ENCODE measurements at regions not wholly inside any gene's neighbourhood (a gene's known extent, or its start where the extent isn't known, plus 50 kb on each side); places are given as distances from the start of the nearest gene placed in this dataset.

DNA sequence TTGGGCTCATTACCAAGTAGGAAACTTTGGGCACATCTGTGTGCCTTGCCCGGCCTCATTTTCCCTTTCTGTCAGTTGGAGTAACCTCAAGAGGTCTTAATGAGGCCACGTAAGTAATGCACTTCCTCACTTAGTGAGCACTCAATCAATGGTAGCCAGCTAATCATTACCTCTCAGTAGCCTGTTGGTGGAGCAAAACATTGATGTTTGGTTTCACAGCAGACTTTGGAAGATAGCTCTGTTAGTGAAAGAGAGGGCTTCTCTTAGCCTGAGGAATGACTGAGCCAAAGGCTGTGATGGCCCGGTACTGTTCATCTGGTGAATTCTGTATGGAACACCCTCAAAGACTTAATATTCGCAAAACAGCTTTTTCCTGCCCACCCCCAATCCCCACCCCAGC lies 55.9 kb upstream of the ID4 start:
- Mint-ChIP-seq H3K27me3 (no peaks in the 10 kb centered on the region), H3K27ac (no peak overlapping the region), H3K4me3 (no peak overlapping the region), H3K36me3 (no peaks in the 10 kb centered on the region), H3K9me3 (peaks cover 2% of the 10 kb centered on the region), H3K4me1 (no peaks in the 10 kb centered on the region)
- no peak for DNase-seq

DNA sequence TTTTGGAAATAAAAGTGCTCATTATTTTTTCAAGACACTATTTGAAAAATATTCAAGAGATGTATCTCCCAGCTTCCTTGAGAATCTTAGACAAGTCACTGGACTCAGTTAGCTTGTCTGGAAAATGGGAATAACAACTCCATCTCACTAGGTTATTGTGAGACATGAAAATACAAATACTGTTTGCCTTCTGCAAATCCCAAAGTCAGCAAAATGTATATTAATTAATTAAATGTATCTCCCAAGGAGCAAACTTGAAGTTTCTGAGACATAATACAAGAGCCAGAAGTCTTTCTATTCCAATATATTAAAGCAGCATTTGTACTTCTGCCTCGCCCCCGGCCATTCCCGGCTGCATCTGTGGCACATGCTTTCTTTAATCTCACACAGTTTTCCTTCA lies 54.6 kb upstream of the ID4 start:
- Mint-ChIP-seq H3K4me3 (no peak overlapping the region), H3K27me3 (no peaks in the 10 kb centered on the region), H3K4me1 (no peaks in the 10 kb centered on the region), H3K36me3 (no peaks in the 10 kb centered on the region), H3K27ac (no peak overlapping the region), H3K9me3 (peaks cover 2% of the 10 kb centered on the region)
- DNase-seq = no peak
